ENCODE measurements at regions not wholly inside any gene's neighbourhood (a gene's known extent, or its start where the extent isn't known, plus 50 kb on each side); places are given as distances from the start of the nearest gene placed in this dataset.

GRCh38 chr3:153595186-153595815 lies 433.3 kb downstream of the RAP2B start (continued):
- TF ChIP-seq, protein P1, sequence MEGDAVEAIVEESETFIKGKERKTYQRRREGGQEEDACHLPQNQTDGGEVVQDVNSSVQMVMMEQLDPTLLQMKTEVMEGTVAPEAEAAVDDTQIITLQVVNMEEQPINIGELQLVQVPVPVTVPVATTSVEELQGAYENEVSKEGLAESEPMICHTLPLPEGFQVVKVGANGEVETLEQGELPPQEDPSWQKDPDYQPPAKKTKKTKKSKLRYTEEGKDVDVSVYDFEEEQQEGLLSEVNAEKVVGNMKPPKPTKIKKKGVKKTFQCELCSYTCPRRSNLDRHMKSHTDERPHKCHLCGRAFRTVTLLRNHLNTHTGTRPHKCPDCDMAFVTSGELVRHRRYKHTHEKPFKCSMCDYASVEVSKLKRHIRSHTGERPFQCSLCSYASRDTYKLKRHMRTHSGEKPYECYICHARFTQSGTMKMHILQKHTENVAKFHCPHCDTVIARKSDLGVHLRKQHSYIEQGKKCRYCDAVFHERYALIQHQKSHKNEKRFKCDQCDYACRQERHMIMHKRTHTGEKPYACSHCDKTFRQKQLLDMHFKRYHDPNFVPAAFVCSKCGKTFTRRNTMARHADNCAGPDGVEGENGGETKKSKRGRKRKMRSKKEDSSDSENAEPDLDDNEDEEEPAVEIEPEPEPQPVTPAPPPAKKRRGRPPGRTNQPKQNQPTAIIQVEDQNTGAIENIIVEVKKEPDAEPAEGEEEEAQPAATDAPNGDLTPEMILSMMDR (IDR thresholded peaks at IDR 0.05 in 2 of 3, conservative IDR thresholded peaks at IDR 0.05 in 1 of 3; ENCODE audit: control insufficient read depth in 2 of 3, extremely low read depth in 1 of 3, insufficient read depth in 1 of 3, low read depth in 3 of 3, low read length in 3 of 3): peak; percentile 50 to 65 (median 54)

GRCh38 chr3:153596401-153596800 lies 434.4 kb downstream of the RAP2B start:
- no peak for ATAC-seq
- no peaks in the 10 kb centered on the region for H3K4me1 ChIP-seq (ENCODE audit: control insufficient read depth, insufficient read depth, low read length)
- TF ChIP-seq USF1 (IDR thresholded peaks at IDR 0.05; ENCODE audit: borderline replicate concordance, extremely low read length, insufficient read depth, low read depth, low read length) (no peak), RUNX3 (IDR thresholded peaks at IDR 0.05; ENCODE audit: low read length) (no peak), FOS (IDR thresholded peaks at IDR 0.05; ENCODE audit: borderline replicate concordance, extremely low read depth, insufficient read length) (no peak), MYB (IDR thresholded peaks at IDR 0.05; ENCODE audit: borderline replicate concordance, low read depth, low read length) (no peak), RBBP5 (conservative IDR thresholded peaks at IDR 0.05) (no peak), NKRF (conservative IDR thresholded peaks at IDR 0.05) (no peak), ZNF217 (IDR thresholded peaks at IDR 0.05) (no peak), RAD51 (IDR thresholded peaks at IDR 0.05) (no peak), ZNF622 (IDR thresholded peaks at IDR 0.05) (no peak), ZSCAN29 (IDR thresholded peaks at IDR 0.05) (no peak), KDM1A (IDR thresholded peaks at IDR 0.05; ENCODE audit: borderline replicate concordance) (no peak)
- TF ChIP-seq, protein P2, sequence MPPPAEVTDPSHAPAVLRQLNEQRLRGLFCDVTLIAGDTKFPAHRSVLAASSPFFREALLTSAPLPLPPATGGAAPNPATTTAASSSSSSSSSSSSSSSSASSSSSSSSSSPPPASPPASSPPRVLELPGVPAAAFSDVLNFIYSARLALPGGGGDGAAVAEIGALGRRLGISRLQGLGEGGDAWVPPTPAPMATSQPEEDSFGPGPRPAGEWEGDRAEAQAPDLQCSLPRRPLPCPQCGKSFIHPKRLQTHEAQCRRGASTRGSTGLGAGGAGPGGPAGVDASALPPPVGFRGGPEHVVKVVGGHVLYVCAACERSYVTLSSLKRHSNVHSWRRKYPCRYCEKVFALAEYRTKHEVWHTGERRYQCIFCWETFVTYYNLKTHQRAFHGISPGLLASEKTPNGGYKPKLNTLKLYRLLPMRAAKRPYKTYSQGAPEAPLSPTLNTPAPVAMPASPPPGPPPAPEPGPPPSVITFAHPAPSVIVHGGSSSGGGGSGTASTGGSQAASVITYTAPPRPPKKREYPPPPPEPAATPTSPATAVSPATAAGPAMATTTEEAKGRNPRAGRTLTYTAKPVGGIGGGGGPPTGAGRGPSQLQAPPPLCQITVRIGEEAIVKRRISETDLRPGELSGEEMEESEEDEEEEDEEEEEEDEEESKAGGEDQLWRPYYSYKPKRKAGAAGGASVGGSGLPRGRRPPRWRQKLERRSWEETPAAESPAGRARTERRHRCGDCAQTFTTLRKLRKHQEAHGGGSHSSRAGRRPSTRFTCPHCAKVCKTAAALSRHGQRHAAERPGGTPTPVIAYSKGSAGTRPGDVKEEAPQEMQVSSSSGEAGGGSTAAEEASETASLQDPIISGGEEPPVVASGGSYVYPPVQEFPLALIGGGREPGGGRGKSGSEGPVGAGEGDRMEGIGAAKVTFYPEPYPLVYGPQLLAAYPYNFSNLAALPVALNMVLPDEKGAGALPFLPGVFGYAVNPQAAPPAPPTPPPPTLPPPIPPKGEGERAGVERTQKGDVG (CRISPR knock-in tag; IDR thresholded peaks at IDR 0.05): no peak
- CTCF ChIA-PET: no interaction called here
- BruUV-seq (replicated peaks): no TSS peak
- H3K79me2 ChIP-seq (ENCODE audit: control insufficient read depth, insufficient read depth, low read length): no peaks in the 10 kb centered on the region
- no peaks in the 10 kb centered on the region for H3K9me3 ChIP-seq (replicated peaks; ENCODE audit: control insufficient read depth, insufficient read depth, low read length)
- RAD21 ChIA-PET (ENCODE audit: unreplicated experiment): no interaction called here
- POLR2A ChIA-PET: interaction anchor here (0.5 kb wide), 1 partner anchor 555 kb away, joined by 3 read pairs; no protein-coding TSS in a partner anchor
- no peak overlapping the region for H3K27ac ChIP-seq (ENCODE audit: control insufficient read depth, insufficient read depth)
- no peak overlapping the region for H3K4me3 ChIP-seq
- intact Hi-C loops (cut with micrococcal nuclease; ENCODE audit: unreplicated experiment) (loop anchor here (5.0 kb wide), 2 partner anchors 554 to 569 kb away; no protein-coding TSS in a partner anchor), in situ Hi-C loops (cut with MboI) (loop anchor here (10.0 kb wide), 1 partner anchor 552 kb away; no protein-coding TSS in a partner anchor)
- H3K4me2 ChIP-seq (ENCODE audit: control insufficient read depth, insufficient read depth): no peak overlapping the region
- H3K27me3 ChIP-seq (replicated peaks in 1 of 2; ENCODE audit: control insufficient read depth in 2 of 2, insufficient read depth in 2 of 2, low read length in 1 of 2): no peaks in the 10 kb centered on the region
- H3K36me3 ChIP-seq (ENCODE audit: control insufficient read depth in 2 of 2, insufficient read depth in 2 of 2, low read length in 1 of 2): no peaks in the 10 kb centered on the region
- no peaks in the 10 kb centered on the region for H4K20me1 ChIP-seq (ENCODE audit: control insufficient read depth, insufficient read depth)
- H3K9ac ChIP-seq (ENCODE audit: control insufficient read depth, insufficient read depth, low read length): no peak overlapping the region
- no peak overlapping the region for H2AFZ ChIP-seq (ENCODE audit: control insufficient read depth, low read depth, low read length)
- FAIRE-seq: no peak
- 9% methylated on average over 4 of the region's 4 CpGs for WGBS (ENCODE audit: insufficient coverage, insufficient replicate concordance, low lambda C conversion rate, missing lambda C conversion rate)
- DNase-seq (ENCODE audit: low read depth, low spot score): no peak
- SMC1A ChIA-PET (ENCODE audit: uncharacterized antibody, unreplicated experiment): no interaction called here

Measured in GM12878 (cell line).